Tibial nerve (tissue), 3 donors: ENCODE measurements at regions not wholly inside any gene's neighbourhood (a gene's known extent, or its start where the extent isn't known, plus 50 kb on each side); places are given as distances from the start of the nearest gene placed in this dataset.

Source experiments
- POLR2A ChIP-seq, 2 donors: fragments of 450-650 bp; IDR thresholded peaks; one replicate each; pipeline ENCODE4 v1.6.1; 2017; ENCODE audit warnings: antibody characterized with exemption in 2 of 2, mild to moderate bottlenecking in 2 of 2, moderate library complexity in 2 of 2
- TF ChIP-seq, protein P1 (sequence below), 5 experiments: fragments of 200-600 bp in 3 of 5; fragments of 450-650 bp in 2 of 5; sonication (generic) in 3 of 5; IDR thresholded peaks; one replicate each; pipeline ENCODE4 v1.5.1; 2016 to 2019; ENCODE audit warnings: antibody characterized with exemption in 5 of 5, mild to moderate bottlenecking in 3 of 5, moderate library complexity in 2 of 5

DNA sequence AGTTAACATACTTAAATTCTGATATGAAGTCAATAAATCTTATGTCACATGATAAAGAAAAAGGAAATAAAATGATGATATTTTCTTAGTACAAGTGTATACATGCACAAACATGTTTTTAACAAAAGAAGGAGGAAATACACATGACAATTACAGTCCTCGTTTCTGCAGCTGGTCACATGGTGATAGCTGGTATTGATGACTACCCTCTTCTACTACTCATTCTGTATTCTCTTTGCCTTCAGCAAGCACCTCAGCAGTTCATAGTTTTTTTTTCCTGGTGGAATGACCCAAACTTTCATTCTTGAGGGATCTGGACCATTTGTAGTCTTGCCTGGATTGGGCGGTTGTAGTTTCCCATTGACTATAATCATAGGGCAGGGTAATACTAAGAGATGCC is 64.4 kb upstream of the CFAP126 start:
- no peak for TF ChIP-seq POLR2A (IDR thresholded peaks at IDR 0.05)
- TF ChIP-seq, protein P1, sequence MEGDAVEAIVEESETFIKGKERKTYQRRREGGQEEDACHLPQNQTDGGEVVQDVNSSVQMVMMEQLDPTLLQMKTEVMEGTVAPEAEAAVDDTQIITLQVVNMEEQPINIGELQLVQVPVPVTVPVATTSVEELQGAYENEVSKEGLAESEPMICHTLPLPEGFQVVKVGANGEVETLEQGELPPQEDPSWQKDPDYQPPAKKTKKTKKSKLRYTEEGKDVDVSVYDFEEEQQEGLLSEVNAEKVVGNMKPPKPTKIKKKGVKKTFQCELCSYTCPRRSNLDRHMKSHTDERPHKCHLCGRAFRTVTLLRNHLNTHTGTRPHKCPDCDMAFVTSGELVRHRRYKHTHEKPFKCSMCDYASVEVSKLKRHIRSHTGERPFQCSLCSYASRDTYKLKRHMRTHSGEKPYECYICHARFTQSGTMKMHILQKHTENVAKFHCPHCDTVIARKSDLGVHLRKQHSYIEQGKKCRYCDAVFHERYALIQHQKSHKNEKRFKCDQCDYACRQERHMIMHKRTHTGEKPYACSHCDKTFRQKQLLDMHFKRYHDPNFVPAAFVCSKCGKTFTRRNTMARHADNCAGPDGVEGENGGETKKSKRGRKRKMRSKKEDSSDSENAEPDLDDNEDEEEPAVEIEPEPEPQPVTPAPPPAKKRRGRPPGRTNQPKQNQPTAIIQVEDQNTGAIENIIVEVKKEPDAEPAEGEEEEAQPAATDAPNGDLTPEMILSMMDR (IDR thresholded peaks at IDR 0.05), result no peak
